ENCODE measurements at regions not wholly inside any gene's neighbourhood (a gene's known extent, or its start where the extent isn't known, plus 50 kb on each side); places are given as distances from the start of the nearest gene placed in this dataset.

DNA sequence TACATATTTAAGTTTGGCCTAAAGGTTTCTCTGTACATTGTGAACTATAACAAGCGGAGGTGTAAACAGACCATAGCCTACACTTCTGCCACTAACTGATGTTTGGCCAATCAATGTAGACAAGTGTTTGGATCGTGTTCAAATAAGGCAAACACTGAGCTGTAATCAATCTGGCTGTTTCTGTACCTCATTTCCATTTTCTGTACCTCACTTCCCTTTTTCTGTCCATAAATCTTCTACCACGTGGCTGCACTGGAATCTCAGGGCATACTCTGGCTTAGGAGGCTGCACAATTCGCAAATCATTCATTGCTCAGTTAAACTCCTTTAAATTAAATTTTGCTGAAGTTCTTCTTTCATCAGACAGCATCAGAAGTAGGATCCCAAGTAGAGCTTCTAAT lies 140.9 kb downstream of the SLC25A46 start:
- TF ChIP-seq, protein P1, sequence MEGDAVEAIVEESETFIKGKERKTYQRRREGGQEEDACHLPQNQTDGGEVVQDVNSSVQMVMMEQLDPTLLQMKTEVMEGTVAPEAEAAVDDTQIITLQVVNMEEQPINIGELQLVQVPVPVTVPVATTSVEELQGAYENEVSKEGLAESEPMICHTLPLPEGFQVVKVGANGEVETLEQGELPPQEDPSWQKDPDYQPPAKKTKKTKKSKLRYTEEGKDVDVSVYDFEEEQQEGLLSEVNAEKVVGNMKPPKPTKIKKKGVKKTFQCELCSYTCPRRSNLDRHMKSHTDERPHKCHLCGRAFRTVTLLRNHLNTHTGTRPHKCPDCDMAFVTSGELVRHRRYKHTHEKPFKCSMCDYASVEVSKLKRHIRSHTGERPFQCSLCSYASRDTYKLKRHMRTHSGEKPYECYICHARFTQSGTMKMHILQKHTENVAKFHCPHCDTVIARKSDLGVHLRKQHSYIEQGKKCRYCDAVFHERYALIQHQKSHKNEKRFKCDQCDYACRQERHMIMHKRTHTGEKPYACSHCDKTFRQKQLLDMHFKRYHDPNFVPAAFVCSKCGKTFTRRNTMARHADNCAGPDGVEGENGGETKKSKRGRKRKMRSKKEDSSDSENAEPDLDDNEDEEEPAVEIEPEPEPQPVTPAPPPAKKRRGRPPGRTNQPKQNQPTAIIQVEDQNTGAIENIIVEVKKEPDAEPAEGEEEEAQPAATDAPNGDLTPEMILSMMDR (IDR thresholded peaks at IDR 0.05): no peak
- TF ChIP-seq IRF2 (CRISPR knock-in tag; IDR thresholded peaks at IDR 0.05; ENCODE audit: borderline replicate concordance, low read depth) (no peak), TEAD4 (CRISPR knock-in tag; IDR thresholded peaks at IDR 0.05) (no peak), NR2C2 (CRISPR knock-in tag; IDR thresholded peaks at IDR 0.05) (no peak)
